DND-41 (cell line): ENCODE measurements at regions not wholly inside any gene's neighbourhood (a gene's known extent, or its start where the extent isn't known, plus 50 kb on each side); places are given as distances from the start of the nearest gene placed in this dataset.

Experiments used
- EZH2 ChIP-seq: IDR thresholded peaks from 3 replicates; pipeline ENCODE4 v1.6.1; 2012; ENCODE audit warnings: borderline replicate concordance, low read depth, mild to moderate bottlenecking, moderate library complexity, low read length, inconsistent platforms; ENCODE audit not compliant: severe bottlenecking
- TF ChIP-seq, protein P1 (sequence below): IDR thresholded peaks from 2 replicates; pipeline ENCODE4 v1.5.1; 2012; ENCODE audit warnings: borderline replicate concordance, low read length, moderate library complexity, mild to moderate bottlenecking; ENCODE audit not compliant: poor library complexity, severe bottlenecking; ENCODE audit errors: extremely low read depth

DNA sequence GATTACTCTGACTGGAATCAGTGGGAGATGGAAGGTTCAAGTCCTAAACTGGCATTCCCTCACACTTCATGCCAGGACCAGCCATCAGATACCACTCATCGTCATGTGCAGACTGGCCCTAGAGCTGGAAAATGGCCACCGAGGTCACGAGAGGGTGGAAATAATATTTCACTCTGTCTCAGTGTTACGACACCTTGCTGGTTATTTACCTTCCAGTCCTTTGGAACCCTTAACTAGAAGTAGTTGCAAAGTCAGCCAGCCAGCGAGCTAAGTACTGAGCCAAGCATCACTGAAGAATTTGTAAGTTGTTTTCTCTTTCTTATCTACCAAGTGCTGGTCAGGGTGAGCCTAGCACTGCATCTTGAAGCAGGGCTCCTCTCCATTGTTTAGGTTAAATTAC lies 309.9 kb upstream of the RASGRP1 start:
- TF ChIP-seq, protein P1, sequence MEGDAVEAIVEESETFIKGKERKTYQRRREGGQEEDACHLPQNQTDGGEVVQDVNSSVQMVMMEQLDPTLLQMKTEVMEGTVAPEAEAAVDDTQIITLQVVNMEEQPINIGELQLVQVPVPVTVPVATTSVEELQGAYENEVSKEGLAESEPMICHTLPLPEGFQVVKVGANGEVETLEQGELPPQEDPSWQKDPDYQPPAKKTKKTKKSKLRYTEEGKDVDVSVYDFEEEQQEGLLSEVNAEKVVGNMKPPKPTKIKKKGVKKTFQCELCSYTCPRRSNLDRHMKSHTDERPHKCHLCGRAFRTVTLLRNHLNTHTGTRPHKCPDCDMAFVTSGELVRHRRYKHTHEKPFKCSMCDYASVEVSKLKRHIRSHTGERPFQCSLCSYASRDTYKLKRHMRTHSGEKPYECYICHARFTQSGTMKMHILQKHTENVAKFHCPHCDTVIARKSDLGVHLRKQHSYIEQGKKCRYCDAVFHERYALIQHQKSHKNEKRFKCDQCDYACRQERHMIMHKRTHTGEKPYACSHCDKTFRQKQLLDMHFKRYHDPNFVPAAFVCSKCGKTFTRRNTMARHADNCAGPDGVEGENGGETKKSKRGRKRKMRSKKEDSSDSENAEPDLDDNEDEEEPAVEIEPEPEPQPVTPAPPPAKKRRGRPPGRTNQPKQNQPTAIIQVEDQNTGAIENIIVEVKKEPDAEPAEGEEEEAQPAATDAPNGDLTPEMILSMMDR = no peak
- TF ChIP-seq EZH2 = no peak
